Tibial nerve (tissue), 4 donors: ENCODE measurements at regions not wholly inside any gene's neighbourhood (a gene's known extent, or its start where the extent isn't known, plus 50 kb on each side); places are given as distances from the start of the nearest gene placed in this dataset.

Experiments used
- DNase-seq, 2 donors: peaks; one replicate each; pipeline ENCODE4 v3.0.0-alpha.2; 2019; ENCODE audit warnings: low spot score in 2 of 2
- H3K27ac ChIP-seq, 4 donors: fragments of 200-600 bp; sonication (generic) in 3 of 4; one replicate each; pipeline ENCODE4 v1.5.1; 2017 to 2019; ENCODE audit warnings: mild to moderate bottlenecking in 1 of 4
- H3K27me3 ChIP-seq, 2 donors: fragments of 200-600 bp; sonication (generic) in 1 of 2; one replicate each; pipeline versions ENCODE4 v1.5.1 to v1.6.0; 2017 to 2019
- H3K36me3 ChIP-seq, 3 donors: fragments of 200-600 bp; sonication (generic); one replicate each; pipeline ENCODE4 v1.5.1; 2018 to 2019
- H3K4me1 ChIP-seq, 4 donors: fragments of 200-600 bp; sonication (generic) in 3 of 4; one replicate each; pipeline ENCODE4 v1.5.1; 2017 to 2019
- H3K4me3 ChIP-seq, 4 donors: fragments of 200-600 bp; sonication (generic) in 3 of 4; one replicate each; pipeline ENCODE4 v1.5.1; 2017 to 2019; ENCODE audit warnings: mild to moderate bottlenecking in 1 of 4, moderate library complexity in 1 of 4
- H3K9me3 ChIP-seq, 4 donors: fragments of 200-600 bp; sonication (generic) in 3 of 4; one replicate each; pipeline ENCODE4 v1.5.1; 2017 to 2019
- EP300 ChIP-seq, 2 donors: sonication (generic); formaldehyde crosslinking; IDR thresholded peaks; one replicate each; pipeline ENCODE4 v1.6.1; 2017; ENCODE audit warnings: antibody characterized with exemption in 2 of 2, mild to moderate bottlenecking in 1 of 2
- POLR2A ChIP-seq, 2 donors: fragments of 450-650 bp; IDR thresholded peaks; one replicate each; pipeline ENCODE4 v1.6.1; 2017; ENCODE audit warnings: antibody characterized with exemption in 2 of 2, mild to moderate bottlenecking in 2 of 2, moderate library complexity in 2 of 2
- WGBS, 2 donors: methylation state at CpG; one replicate each; pipeline ENCODE4 v1.1.5; 2018; 5-methylcytosine and 5-hydroxymethylcytosine counted together
- TF ChIP-seq, protein P1 (sequence below), 5 experiments: fragments of 200-600 bp in 3 of 5; fragments of 450-650 bp in 2 of 5; sonication (generic) in 3 of 5; IDR thresholded peaks; one replicate each; pipeline ENCODE4 v1.5.1; 2016 to 2019; ENCODE audit warnings: antibody characterized with exemption in 5 of 5, mild to moderate bottlenecking in 3 of 5, moderate library complexity in 2 of 5

- Histone ChIP-seq H3K4me1 (no peaks in the 10 kb centered on the region), H3K9me3 (no peaks in the 10 kb centered on the region), H3K27me3 (no peaks in the 10 kb centered on the region), H3K36me3 (no peaks in the 10 kb centered on the region), H3K4me3 (no peak overlapping the region), H3K27ac (no peak overlapping the region)
- WGBS, 2 donors, result 81 to 82% methylated on average over 2 of the region's 2 CpGs
- no peak for DNase-seq
- TF ChIP-seq POLR2A (IDR thresholded peaks at IDR 0.05) (no peak), EP300 (IDR thresholded peaks at IDR 0.05) (no peak)
- TF ChIP-seq, protein P1, sequence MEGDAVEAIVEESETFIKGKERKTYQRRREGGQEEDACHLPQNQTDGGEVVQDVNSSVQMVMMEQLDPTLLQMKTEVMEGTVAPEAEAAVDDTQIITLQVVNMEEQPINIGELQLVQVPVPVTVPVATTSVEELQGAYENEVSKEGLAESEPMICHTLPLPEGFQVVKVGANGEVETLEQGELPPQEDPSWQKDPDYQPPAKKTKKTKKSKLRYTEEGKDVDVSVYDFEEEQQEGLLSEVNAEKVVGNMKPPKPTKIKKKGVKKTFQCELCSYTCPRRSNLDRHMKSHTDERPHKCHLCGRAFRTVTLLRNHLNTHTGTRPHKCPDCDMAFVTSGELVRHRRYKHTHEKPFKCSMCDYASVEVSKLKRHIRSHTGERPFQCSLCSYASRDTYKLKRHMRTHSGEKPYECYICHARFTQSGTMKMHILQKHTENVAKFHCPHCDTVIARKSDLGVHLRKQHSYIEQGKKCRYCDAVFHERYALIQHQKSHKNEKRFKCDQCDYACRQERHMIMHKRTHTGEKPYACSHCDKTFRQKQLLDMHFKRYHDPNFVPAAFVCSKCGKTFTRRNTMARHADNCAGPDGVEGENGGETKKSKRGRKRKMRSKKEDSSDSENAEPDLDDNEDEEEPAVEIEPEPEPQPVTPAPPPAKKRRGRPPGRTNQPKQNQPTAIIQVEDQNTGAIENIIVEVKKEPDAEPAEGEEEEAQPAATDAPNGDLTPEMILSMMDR (IDR thresholded peaks at IDR 0.05), result no peak
These were observed 120.7 kb upstream of the CDH8 start for GRCh38 chr16:62156971-62157370.

- Histone ChIP-seq H3K27ac (no peak overlapping the region), H3K9me3 (no peaks in the 10 kb centered on the region), H3K4me3 (no peak overlapping the region), H3K4me1 (no peaks in the 10 kb centered on the region), H3K36me3 (no peaks in the 10 kb centered on the region), H3K27me3 (no peaks in the 10 kb centered on the region)
- TF ChIP-seq POLR2A (IDR thresholded peaks at IDR 0.05), result no peak
- TF ChIP-seq, protein P1 (IDR thresholded peaks at IDR 0.05), result no peak
- no peak for TF ChIP-seq EP300 (IDR thresholded peaks at IDR 0.05)
- no peak for DNase-seq
These were observed 113.4 kb upstream of the CDH8 start for GRCh38 chr16:62149631-62150030.

DNA sequence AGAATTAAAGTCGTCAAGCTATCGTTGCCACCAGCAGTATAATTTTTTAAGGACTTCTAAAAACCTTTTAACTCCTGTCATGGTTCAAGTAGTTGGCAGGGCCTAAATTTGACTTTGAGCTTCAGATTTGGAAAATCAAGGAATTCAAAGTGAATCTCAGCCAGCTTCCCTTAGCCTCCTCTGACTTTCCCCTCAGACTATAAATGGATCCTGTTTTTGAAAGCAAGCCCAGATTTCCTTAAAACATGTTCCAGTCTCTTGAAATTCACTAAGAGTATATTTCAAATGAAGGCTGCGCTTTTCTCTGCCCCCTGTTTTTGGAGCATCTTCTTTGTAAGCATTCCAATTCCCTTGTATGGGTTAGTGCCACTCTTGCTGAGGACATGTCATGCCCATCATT is 101.8 kb upstream of the CDH8 start:
- Histone ChIP-seq H3K27ac (no peak overlapping the region), H3K9me3 (peaks cover 0 to 14% (median 0%) of the 10 kb centered on the region in 4 donors), H3K4me1 (no peaks in the 10 kb centered on the region), H3K36me3 (no peaks in the 10 kb centered on the region), H3K4me3 (no peak overlapping the region), H3K27me3 (no peaks in the 10 kb centered on the region)
- WGBS, 2 donors, result 76 to 80% methylated on average over 3 of the region's 3 CpGs
- no peak for TF ChIP-seq EP300 (IDR thresholded peaks at IDR 0.05)
- TF ChIP-seq, protein P1 (IDR thresholded peaks at IDR 0.05), result no peak
- no peak for DNase-seq

GRCh38 chr16:62135911-62136310 is 99.7 kb upstream of the CDH8 start:
- no peak for DNase-seq
- 16 to 24% methylated on average over 2 of the region's 2 CpGs for WGBS, 2 donors
- Histone ChIP-seq H3K4me1 (no peaks in the 10 kb centered on the region), H3K36me3 (no peaks in the 10 kb centered on the region), H3K27ac (no peak overlapping the region), H3K9me3 (peaks cover 0 to 14% (median 0%) of the 10 kb centered on the region in 4 donors), H3K27me3 (no peaks in the 10 kb centered on the region), H3K4me3 (no peak overlapping the region)
- TF ChIP-seq EP300 (IDR thresholded peaks at IDR 0.05), result no peak
- TF ChIP-seq, protein P1 (IDR thresholded peaks at IDR 0.05), result no peak
- no peak for TF ChIP-seq POLR2A (IDR thresholded peaks at IDR 0.05)

DNA sequence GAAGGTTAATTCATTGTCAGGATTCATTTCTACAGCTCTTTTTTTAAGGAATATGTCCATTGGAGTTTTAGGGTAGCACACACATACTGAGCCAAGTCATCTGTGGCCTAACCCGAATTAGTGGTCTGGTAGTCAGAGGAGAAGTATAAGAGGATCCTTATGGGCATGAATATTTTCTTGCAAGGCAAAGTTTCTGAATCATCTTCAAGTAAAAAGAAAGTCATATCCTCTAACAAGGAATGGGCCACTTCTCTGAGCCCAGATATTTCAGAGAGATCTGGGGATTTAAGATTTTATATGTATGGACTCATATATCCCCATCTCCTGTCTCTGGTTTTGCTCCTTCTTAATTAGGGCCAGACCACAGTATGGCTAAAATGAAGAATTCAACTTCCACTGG is 99.2 kb upstream of the CDH8 start:
- DNase-seq, result no peak
- 77 to 100% methylated on average over 1 of the region's 1 CpG for WGBS, 2 donors
- H3K27me3 ChIP-seq, result no peaks in the 10 kb centered on the region
- no peak overlapping the region for H3K4me3 ChIP-seq
- H3K9me3 ChIP-seq, result peaks cover 0 to 14% (median 0%) of the 10 kb centered on the region in 4 donors
- no peaks in the 10 kb centered on the region for H3K4me1 ChIP-seq
- H3K36me3 ChIP-seq, result no peaks in the 10 kb centered on the region
- no peak overlapping the region for H3K27ac ChIP-seq
- TF ChIP-seq, protein P1 (IDR thresholded peaks at IDR 0.05), result no peak
- TF ChIP-seq POLR2A (IDR thresholded peaks at IDR 0.05) (no peak), EP300 (IDR thresholded peaks at IDR 0.05) (no peak)
